Liver (tissue), 8 donors: ENCODE measurements at regions not wholly inside any gene's neighbourhood (a gene's known extent, or its start where the extent isn't known, plus 50 kb on each side); places are given as distances from the start of the nearest gene placed in this dataset.

ENCODE experiments used
- DNase-seq: peaks from one replicate; pipeline ENCODE4 v3.0.0-alpha.2; 2017; ENCODE audit warnings: low spot score
- H3K27ac ChIP-seq, 2 donors: one replicate each; pipeline ENCODE4 v1.7.0; 2013; ENCODE audit warnings: inconsistent platforms in 2 of 2, low read length in 2 of 2, control low read depth in 1 of 2, low read depth in 1 of 2, mild to moderate bottlenecking in 1 of 2
- H3K27me3 ChIP-seq, 4 donors: one replicate each; pipeline versions ENCODE4 v1.6.1 to v1.7.0; 2013; ENCODE audit warnings: low read length in 3 of 4, inconsistent platforms in 1 of 4, mild to moderate bottlenecking in 1 of 4, moderate library complexity in 1 of 4; ENCODE audit not compliant: control insufficient read depth in 4 of 4, insufficient read depth in 4 of 4
- H3K36me3 ChIP-seq, 4 donors: one replicate each; pipeline versions ENCODE4 v1.6.1 to v1.7.0; 2013; ENCODE audit warnings: low read length in 3 of 4, mild to moderate bottlenecking in 3 of 4, low read depth in 1 of 4, moderate library complexity in 1 of 4; ENCODE audit not compliant: control insufficient read depth in 4 of 4, insufficient read depth in 3 of 4
- H3K4me1 ChIP-seq, 4 donors: one replicate each; pipeline versions ENCODE4 v1.6.1 to v1.7.0; 2013; ENCODE audit warnings: low read length in 3 of 4, mild to moderate bottlenecking in 3 of 4, moderate library complexity in 1 of 4; ENCODE audit not compliant: control insufficient read depth in 4 of 4, insufficient read depth in 4 of 4
- H3K4me3 ChIP-seq, 3 donors: one replicate each; pipeline versions ENCODE4 v1.6.1 to v1.7.0; 2013; ENCODE audit warnings: low read length in 3 of 3, control low read depth in 1 of 3, low read depth in 1 of 3, mild to moderate bottlenecking in 1 of 3
- H3K9ac ChIP-seq, 2 donors: one replicate each; pipeline ENCODE4 v1.7.0; 2013; ENCODE audit warnings: low read length in 2 of 2, mild to moderate bottlenecking in 2 of 2, moderate library complexity in 2 of 2, control low read depth in 1 of 2, low read depth in 1 of 2
- H3K9me3 ChIP-seq, 4 donors: one replicate each; pipeline versions ENCODE4 v1.6.1 to v1.7.0; 2013; ENCODE audit warnings: low read length in 3 of 4; ENCODE audit not compliant: control insufficient read depth in 4 of 4
- CTCF ChIP-seq: fragments of 150-350 bp; IDR thresholded peaks from 2 replicates; pipeline ENCODE4 v1.5.1; 2017; ENCODE audit warnings: improper control_type of control experiment, low read depth, low read length; ENCODE audit not compliant: missing input control
- FOXA2 ChIP-seq: IDR thresholded peaks from 2 replicates; pipeline ENCODE4 v1.6.1; 2016; ENCODE audit warnings: antibody characterized with exemption
- GABPA ChIP-seq, 2 donors: IDR thresholded peaks in 1 of 2; conservative IDR thresholded peaks in 1 of 2; 2 replicates each; pipeline ENCODE4 v1.6.1; 2016; ENCODE audit warnings: antibody characterized with exemption in 2 of 2, mild to moderate bottlenecking in 1 of 2, moderate library complexity in 1 of 2
- HNF4A ChIP-seq, 2 donors: conservative IDR thresholded peaks; 2 replicates each; pipeline ENCODE4 v1.6.1; 2016; ENCODE audit warnings: antibody characterized with exemption in 2 of 2, mild to moderate bottlenecking in 2 of 2
- HNF4G ChIP-seq: IDR thresholded peaks from 2 replicates; pipeline ENCODE4 v1.6.1; 2016; ENCODE audit warnings: antibody characterized with exemption
- JUND ChIP-seq, 2 donors: IDR thresholded peaks; 2 replicates each; pipeline ENCODE4 v1.6.1; 2016; ENCODE audit warnings: antibody characterized with exemption in 2 of 2
- MAX ChIP-seq: IDR thresholded peaks from 2 replicates; pipeline ENCODE4 v1.6.1; 2016; ENCODE audit warnings: antibody characterized with exemption
- NR2F2 ChIP-seq: IDR thresholded peaks from 2 replicates; pipeline ENCODE4 v1.6.1; 2016; ENCODE audit warnings: antibody characterized with exemption
- RAD21 ChIP-seq, 2 donors: IDR thresholded peaks; 2 replicates each; pipeline ENCODE4 v1.6.1; 2016; ENCODE audit warnings: antibody characterized with exemption in 2 of 2, mild to moderate bottlenecking in 2 of 2
- RXRA ChIP-seq, 2 donors: IDR thresholded peaks; 2 replicates each; pipeline ENCODE4 v1.6.1; 2017 to 2018; ENCODE audit warnings: antibody characterized with exemption in 2 of 2, mild to moderate bottlenecking in 1 of 2
- SP1 ChIP-seq: IDR thresholded peaks from 2 replicates; pipeline ENCODE4 v1.6.1; 2018; ENCODE audit warnings: antibody characterized with exemption, mild to moderate bottlenecking
- TAF1 ChIP-seq: conservative IDR thresholded peaks from 2 replicates; pipeline ENCODE4 v1.6.1; 2016; ENCODE audit warnings: antibody characterized with exemption, mild to moderate bottlenecking
- WGBS: extraction: QIAGEN DNeasy Blood & Tissue Kit; methylation state at CpG from one replicate; pipeline ENCODE4 v1.1.7; 2013; 5-methylcytosine and 5-hydroxymethylcytosine counted together
- TF ChIP-seq, protein P1 (sequence below): IDR thresholded peaks from 2 replicates; pipeline ENCODE4 v1.6.1; 2016; ENCODE audit warnings: antibody characterized with exemption, mild to moderate bottlenecking
- donor health status: healthy.
- donor health status: healthy.
- donor health status: healthy.
- donor health status: healthy.
- donor health status: healthy.

DNA sequence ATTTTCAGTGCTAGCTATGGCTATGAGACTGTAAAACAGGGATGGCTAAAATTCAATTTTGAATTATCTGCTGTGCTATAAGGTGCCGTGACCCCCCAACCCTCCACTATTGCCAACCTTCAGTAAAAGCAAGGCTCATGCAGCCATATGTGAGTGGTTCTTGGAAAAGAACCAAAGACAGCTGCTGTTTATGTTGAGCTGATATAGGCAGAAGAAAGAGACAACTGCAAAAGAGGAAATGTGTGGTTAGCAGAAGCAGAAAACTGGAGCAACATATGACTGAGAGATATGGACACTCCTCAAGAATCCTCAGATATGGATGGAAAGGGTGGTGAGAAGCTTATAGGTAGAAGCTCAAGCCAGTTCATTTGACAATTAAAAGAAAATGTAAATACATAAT lies 200.3 kb downstream of the TLE1 start:
- 91% methylated on average over 1 of the region's 1 CpG for WGBS
- H3K4me3 ChIP-seq = no peak overlapping the region
- no peaks in the 10 kb centered on the region for H3K36me3 ChIP-seq
- no peaks in the 10 kb centered on the region for H3K27me3 ChIP-seq
- TF ChIP-seq SP1 = no peak
- no peak for TF ChIP-seq CTCF
- TF ChIP-seq, protein P1, sequence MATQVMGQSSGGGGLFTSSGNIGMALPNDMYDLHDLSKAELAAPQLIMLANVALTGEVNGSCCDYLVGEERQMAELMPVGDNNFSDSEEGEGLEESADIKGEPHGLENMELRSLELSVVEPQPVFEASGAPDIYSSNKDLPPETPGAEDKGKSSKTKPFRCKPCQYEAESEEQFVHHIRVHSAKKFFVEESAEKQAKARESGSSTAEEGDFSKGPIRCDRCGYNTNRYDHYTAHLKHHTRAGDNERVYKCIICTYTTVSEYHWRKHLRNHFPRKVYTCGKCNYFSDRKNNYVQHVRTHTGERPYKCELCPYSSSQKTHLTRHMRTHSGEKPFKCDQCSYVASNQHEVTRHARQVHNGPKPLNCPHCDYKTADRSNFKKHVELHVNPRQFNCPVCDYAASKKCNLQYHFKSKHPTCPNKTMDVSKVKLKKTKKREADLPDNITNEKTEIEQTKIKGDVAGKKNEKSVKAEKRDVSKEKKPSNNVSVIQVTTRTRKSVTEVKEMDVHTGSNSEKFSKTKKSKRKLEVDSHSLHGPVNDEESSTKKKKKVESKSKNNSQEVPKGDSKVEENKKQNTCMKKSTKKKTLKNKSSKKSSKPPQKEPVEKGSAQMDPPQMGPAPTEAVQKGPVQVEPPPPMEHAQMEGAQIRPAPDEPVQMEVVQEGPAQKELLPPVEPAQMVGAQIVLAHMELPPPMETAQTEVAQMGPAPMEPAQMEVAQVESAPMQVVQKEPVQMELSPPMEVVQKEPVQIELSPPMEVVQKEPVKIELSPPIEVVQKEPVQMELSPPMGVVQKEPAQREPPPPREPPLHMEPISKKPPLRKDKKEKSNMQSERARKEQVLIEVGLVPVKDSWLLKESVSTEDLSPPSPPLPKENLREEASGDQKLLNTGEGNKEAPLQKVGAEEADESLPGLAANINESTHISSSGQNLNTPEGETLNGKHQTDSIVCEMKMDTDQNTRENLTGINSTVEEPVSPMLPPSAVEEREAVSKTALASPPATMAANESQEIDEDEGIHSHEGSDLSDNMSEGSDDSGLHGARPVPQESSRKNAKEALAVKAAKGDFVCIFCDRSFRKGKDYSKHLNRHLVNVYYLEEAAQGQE = no peak
- no peak for TF ChIP-seq RXRA (IDR thresholded peaks at IDR 0.05)
- TF ChIP-seq RAD21 (IDR thresholded peaks at IDR 0.05) = no peak
- TF ChIP-seq JUND (IDR thresholded peaks at IDR 0.05) = no peak
- no peak for TF ChIP-seq TAF1
- TF ChIP-seq HNF4A (conservative IDR thresholded peaks at IDR 0.05) = no peak
- no peak for TF ChIP-seq NR2F2
- no peak for DNase-seq
- no peak overlapping the region for H3K27ac ChIP-seq
- no peak overlapping the region for H3K9ac ChIP-seq
- H3K4me1 ChIP-seq = no peaks in the 10 kb centered on the region
- no peaks in the 10 kb centered on the region for H3K9me3 ChIP-seq

DNA sequence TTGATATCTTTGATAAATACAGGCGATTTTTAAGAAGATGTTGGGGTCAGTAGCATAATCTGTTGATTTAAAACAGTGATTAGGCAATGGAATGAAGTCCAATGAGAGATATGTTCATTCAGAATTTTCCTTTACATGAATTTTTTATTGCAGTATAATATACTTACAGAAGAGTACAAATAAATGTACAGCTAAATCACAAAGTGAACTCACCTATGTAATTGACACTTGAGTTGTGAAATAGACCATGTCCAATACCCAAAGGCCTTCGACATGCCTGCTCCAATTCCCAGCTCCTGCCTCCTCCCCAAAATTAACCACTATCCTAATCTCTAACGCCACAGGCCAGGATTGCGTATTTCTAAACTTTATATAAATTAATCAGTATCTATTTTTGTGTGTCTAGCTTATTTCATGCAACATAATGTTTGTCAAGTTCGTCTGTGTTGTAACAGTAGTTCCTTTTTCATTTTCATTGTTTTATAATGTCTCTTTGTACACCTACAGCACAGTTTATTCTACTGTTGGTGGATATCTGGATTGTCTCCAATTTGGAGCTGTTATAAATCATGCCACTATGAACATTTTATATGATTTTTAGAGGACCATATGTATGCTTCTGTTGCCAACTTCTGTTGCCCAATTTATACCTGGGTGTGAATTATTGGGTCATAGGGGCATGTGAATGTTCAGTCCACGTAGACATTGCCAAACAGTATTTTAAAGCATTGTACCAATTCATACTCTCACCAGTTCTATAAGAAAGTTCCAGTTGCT lies 208.3 kb downstream of the TLE1 start:
- TF ChIP-seq HNF4G = no peak
- TF ChIP-seq TAF1 = no peak
- TF ChIP-seq, protein P1 = no peak
- TF ChIP-seq SP1 = no peak
- TF ChIP-seq FOXA2 = no peak
- TF ChIP-seq MAX = no peak
- TF ChIP-seq HNF4A (conservative IDR thresholded peaks at IDR 0.05) = no peak
- TF ChIP-seq NR2F2 = no peak
- no peak for TF ChIP-seq GABPA (IDR thresholded peaks at IDR 0.05 in 1 of 2, conservative IDR thresholded peaks at IDR 0.05 in 1 of 2)
- 69% methylated on average over 6 of the region's 6 CpGs for WGBS

More for the DNA sequence above, 208.3 kb downstream of the TLE1 start:
- H3K27me3 ChIP-seq = no peaks in the 10 kb centered on the region
- H3K9me3 ChIP-seq = no peaks in the 10 kb centered on the region
- no peak overlapping the region for H3K27ac ChIP-seq
- H3K4me3 ChIP-seq = no peak overlapping the region
- H3K36me3 ChIP-seq = no peaks in the 10 kb centered on the region
- DNase-seq = no peak
- H3K9ac ChIP-seq = no peak overlapping the region
- H3K4me1 ChIP-seq = no peaks in the 10 kb centered on the region
